ENCODE measurements at regions not wholly inside any gene's neighbourhood (a gene's known extent, or its start where the extent isn't known, plus 50 kb on each side); places are given as distances from the start of the nearest gene placed in this dataset.

DNA sequence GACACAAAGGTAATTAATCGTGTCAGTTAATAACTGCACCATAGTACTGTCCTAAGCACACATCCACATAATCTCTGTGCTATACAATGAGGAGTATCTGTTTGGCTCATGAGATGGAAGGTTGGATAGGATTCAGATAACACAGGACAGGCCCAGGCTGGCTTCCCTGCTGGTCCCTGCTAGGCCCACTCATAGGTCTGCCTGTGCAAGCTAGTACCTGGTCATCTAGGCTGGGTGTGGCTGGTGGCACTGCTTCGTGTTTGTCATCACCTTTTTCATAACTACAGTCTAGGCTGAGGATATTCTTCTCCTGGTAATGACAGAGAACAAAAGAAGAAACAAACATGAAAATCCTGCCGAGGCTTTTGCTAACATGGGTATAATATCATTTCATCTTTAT is 392.8 kb downstream of the TRIB2 start:
- no peak for DNase-seq

GRCh38 chr2:13110825-13111224 is 394.1 kb downstream of the TRIB2 start:
- no peak for DNase-seq

- no peak for DNase-seq
Measured at GRCh38 chr2:13113002-13113401, 396.3 kb downstream of the TRIB2 start.

- DNase-seq: no peak
Measured at GRCh38 chr2:13114391-13114790, 397.7 kb downstream of the TRIB2 start.

DNA sequence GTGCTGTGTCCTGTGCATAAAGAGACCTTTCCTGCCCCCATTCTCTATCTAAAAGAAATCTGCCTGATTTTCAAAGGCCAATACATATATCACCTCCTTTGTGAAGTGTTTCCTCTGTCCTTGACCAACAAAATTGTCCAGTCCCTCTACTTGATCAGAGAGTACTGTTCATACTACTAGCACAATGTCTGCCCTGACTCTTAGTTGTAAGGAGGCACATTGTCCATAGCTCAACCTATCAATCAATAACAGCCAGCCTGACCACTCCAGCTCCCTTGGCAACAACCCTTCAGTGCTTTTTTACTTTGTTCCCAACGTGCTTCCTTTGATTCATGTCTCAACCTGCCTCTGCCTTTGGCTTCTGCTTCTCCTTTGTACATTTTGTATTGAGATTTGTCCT is 398.9 kb downstream of the TRIB2 start:
- no peak for DNase-seq

DNA sequence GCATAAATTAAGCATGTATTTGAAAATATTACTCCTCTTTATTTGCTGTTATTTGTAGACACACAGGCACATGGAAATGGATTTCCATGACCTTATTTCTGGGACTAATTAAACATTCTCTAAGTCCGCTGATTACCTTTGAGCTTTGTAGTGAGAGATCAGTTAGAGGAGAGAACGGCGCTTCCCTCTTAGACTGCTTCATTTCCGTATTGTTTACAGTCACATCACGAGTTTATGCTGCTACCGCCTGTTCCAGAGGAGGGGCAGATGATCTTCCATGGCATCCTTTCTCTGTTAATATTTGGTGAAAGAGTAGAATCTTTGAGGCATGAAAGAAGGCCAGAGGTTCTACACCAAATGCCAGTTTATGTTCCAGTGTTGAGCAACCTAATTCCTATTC is 404.4 kb downstream of the TRIB2 start:
- DNase-seq: no peak

DNA sequence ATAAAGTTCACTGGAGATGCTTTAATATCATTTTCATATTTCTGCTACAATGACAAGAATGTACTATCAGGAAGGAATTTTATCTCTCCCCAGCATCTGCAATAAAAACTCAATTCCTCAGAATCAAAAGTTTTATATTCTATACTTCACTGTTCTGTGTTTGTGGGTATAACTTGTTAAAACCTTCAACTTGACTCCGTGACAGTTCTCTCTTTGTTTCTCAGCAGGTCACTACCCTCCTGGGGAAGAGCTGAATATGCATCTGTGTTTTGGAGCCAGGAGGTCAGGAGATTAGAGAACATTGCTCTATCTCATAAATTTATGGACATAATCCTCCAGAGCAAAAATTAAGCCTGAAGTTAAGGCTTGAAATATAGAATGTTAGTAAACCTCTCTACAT is 411.4 kb downstream of the TRIB2 start:
- no peak for DNase-seq

- no peak for DNase-seq
Measured at GRCh38 chr2:13135369-13135768, 418.6 kb downstream of the TRIB2 start.

DNA sequence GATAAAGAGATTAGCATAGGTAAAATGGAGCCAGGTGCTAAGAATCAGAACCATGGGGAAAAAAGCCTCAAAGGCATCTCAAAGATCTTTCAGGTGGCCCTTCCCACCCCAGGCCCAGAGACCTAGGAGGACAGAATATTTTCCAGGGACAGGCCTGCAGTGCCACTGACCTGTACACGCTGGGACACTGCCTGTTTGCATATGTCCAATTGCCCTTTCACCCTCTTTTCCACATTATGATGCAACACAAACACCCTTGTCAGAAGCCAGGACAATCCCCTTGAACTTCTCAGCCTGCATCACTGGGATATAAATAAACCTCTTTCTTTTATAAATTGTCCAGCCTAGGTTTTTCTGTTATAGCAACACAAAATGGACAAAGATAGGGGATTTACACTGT is 419.1 kb downstream of the TRIB2 start:
- DNase-seq: no peak

DNA sequence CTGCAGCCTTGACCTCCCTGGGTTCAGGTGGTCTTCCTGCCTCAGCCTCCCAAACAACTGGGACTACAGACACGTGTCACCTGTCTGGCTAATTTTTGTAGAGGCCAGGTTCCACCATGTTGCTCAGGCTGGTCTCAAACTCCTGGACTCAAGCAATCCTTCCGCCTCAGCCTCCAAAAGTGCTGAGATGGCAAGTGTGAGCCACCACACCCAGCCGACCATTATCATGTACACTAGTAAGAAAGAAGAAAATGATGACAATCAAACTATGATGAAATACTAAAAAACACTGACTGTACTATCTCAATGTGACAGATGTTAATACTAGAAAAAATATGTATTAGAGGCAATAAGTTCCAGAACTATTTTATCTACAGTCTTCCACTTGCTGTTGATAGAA is 420.9 kb downstream of the TRIB2 start:
- no peak for DNase-seq

- no peak for DNase-seq
Measured at GRCh38 chr2:13141315-13141714, 424.6 kb downstream of the TRIB2 start.

DNA sequence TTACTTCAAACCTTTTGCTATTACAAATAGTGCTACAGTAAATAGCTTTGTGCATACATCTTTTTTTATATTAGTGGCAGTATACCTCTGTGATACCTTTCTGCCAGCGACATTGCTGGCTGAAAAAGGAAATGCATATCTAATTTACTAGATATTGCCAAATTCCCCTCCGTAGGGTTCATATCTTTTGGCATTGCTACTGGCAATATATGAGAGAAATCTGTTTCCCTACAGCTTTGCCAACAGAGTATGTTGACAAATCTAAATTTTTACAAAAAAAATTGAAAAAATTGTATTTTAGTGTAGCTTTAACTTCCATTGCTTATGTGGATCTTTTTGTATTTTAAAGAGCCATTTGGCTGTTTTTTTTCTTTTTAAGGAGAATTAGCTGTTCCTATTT is 426.7 kb downstream of the TRIB2 start:
- no peak for DNase-seq

GRCh38 chr2:13156916-13157315 is 440.2 kb downstream of the TRIB2 start:
- DNase-seq: no peak

DNA sequence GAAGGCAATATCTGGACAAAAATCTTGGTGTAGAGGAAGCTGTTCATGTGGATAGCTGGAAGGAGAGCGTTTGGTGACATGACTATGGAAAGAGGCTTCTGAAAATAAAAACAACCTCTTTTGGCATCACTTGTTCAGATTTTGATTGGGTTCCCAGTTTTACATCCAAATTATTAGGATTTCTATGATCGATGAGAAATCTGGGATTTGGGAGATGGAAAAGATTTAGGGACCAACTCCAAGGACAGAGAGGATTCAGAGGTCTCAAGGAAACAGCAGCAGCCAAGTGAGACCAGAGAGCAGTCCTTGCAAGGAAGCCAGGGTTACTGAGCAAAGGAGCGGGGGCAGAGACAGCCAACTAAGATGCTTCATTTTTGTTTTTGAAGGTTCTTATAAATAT is 441.7 kb downstream of the TRIB2 start:
- no peak for DNase-seq

DNA sequence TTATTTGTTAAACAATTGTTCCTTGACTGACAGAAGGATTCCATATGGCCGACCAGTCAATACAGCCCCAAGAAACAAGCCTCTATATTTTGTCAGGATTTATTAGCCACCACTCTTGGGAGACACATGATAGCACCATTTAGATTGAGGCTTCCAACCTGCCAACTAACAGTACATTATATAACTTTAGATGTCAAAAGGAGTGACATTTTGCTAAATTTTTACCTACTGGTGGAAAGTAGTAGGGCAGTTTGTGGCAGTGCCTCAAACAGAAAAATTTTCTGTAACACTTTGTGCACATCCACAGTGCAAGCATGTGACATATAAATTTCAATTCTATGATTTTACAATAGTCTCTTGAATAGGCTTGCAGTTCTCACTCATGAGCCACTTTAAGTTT is 464.0 kb downstream of the TRIB2 start:
- no peak for DNase-seq

GRCh38 chr2:13193075-13193474 is 476.3 kb downstream of the TRIB2 start:
- no peak for DNase-seq

DNA sequence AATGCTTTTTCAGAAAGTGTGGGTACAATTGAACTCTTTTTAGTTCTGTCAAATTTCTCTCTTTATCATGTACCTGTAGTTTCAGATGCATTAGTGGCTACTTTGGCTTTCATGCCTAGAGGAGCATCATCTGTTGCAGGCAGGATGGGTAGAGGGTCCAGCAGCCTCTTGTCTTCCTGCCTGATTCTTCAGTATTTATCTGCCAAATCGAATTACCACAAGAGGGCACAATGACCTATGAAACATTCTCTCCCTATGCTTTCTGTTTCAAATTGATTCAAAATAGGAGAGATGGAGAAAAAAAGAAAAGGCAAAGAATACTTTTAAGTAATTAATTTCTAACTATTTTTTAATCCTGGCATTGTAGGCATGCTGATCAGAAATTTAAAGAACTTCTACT is 477.2 kb downstream of the TRIB2 start:
- no peak for DNase-seq

DNA sequence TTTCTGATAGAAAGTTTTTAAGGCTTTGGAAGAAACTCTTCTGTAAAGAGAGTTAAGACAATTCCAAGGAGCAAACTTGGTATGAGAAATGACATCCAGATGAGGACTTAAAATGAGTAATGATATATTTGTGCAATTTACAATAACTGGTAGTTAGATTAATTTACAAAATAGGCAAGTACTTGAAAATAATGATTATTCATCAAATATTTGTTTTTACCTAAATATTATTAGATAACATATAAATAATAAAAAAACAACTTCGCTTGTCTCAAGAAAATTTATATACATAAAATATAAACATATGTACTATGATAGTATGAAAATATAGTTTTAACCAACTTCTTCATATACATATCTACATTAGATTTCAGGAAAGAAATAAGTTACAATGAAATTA is 478.5 kb downstream of the TRIB2 start:
- no peak for DNase-seq

DNA sequence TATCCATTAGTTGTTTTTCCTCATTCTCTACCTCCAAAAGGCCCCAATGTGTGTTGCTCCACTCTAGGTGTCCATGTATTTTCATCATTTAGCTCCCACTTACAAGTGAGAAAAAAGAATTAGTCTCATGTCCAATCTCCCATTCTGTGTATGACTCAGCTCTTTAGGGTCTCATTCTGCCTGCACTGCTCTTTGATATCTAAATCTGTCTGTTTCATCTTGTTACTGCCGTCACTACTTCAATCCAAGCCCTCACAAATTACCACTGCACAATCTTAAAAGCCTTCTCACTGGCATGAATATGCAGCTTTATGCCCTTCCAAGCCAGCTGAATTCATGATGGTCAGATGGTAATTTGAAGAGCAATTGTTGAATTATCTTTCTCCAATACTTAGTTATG is 480.5 kb downstream of the TRIB2 start:
- DNase-seq: no peak

- DNase-seq: no peak
Measured at GRCh38 chr2:13201924-13202323, 485.2 kb downstream of the TRIB2 start.

DNA sequence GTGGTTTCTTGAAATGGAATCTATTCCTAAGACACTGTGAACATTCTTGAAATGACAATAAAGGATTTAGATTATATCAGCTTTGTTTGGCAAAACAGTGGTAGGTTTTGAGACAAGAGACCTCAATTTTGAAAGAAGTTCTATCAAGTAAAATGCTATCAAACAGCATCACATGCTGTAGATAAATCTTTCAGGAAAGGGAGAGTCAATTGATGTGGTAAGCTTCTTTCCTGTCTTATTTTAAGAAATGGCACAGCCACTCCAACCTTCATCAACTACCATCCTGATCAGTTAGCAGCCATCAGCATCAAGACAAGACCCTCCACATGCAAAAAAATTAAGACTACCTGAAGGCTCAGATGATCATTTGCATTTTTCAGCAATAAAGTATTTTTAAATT is 495.4 kb downstream of the TRIB2 start:
- DNase-seq: no peak

- DNase-seq: no peak
Measured at GRCh38 chr2:13218205-13218604, 501.5 kb downstream of the TRIB2 start.

DNA sequence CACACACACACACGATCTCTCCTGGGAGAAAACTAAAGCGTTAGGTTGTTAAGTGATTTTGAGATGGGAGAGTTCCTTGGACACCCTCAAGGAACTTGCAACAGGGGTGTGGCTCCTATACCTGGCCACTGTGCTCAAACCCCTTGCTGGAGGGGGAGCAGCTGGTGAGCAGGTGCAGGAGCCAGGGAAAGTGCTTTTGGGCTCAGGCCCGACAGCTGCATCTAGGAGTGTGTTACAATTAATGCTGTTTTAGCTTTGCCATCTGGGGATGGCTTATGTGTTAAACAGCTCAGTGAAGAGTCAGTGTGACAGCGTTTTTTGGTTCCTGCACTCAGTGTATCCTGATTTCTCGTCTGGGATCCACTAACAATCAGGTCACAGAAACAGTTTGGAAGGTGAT is 510.8 kb downstream of the TRIB2 start:
- DNase-seq: no peak

DNA sequence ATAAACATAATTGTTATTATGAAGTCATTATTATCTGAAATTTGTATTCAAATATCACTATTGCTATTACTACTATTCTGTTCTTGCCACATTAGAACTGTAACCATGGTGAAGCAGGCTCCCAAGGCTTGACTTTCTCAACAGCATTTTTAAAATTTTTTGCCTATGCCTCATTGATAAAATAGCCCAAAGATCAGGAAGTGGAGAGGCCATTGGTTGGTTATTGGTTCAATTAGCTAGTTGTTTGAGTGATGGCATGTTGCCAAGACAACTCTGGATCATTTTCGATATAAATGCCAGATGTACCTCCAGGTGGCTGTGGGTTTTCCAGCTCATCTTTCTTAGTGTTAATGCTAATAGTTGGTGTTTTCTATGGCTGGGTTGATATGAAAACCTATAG is 513.5 kb downstream of the TRIB2 start:
- no peak for DNase-seq

GRCh38 chr2:13240061-13240460 is 523.3 kb downstream of the TRIB2 start:
- DNase-seq: no peak

GRCh38 chr2:13240789-13241487 is 524.2 kb downstream of the TRIB2 start:
- DNase-seq: no peak
